Endothelial cell of hepatic sinusoid (primary cell): ENCODE measurements at regions not wholly inside any gene's neighbourhood (a gene's known extent, or its start where the extent isn't known, plus 50 kb on each side); places are given as distances from the start of the nearest gene placed in this dataset.
"Not testable (repeated sequence)": the region's sequence is repeated elsewhere in the genome, so short reads cannot be mapped to it uniquely, and the experiment has no call there.

ENCODE experiments used
- in situ Hi-C: cut with HindIII; loops from 2 replicates; pipeline ENCODE4 v1.10.0; 2017; ENCODE audit warnings: low sequenced_read_pairs

- in situ Hi-C loops = no loop called here
Measured at GRCh38 chr4:131347816-131348215, 1801.3 kb upstream of the PCDH10 start.

GRCh38 chr4:131348263-131348662, 1800.8 kb upstream of the PCDH10 start:
- in situ Hi-C loops = no loop called here

- in situ Hi-C loops = not testable (repeated sequence)
Measured at GRCh38 chr4:131352371-131352770, 1796.7 kb upstream of the PCDH10 start.

GRCh38 chr4:131366714-131367113, 1782.4 kb upstream of the PCDH10 start:
- in situ Hi-C loops = no loop called here

- in situ Hi-C loops = no loop called here
Measured at GRCh38 chr4:131367441-131367840, 1781.7 kb upstream of the PCDH10 start.

GRCh38 chr4:131370846-131371245, 1778.2 kb upstream of the PCDH10 start:
- in situ Hi-C loops = no loop called here

GRCh38 chr4:131381055-131381454, 1768.0 kb upstream of the PCDH10 start:
- in situ Hi-C loops = no loop called here

GRCh38 chr4:131382839-131383238, 1766.3 kb upstream of the PCDH10 start:
- in situ Hi-C loops = no loop called here

GRCh38 chr4:131388277-131388676, 1760.8 kb upstream of the PCDH10 start:
- in situ Hi-C loops = no loop called here

GRCh38 chr4:131408102-131408501, 1741.0 kb upstream of the PCDH10 start:
- in situ Hi-C loops = no loop called here

- in situ Hi-C loops = no loop called here
Measured at GRCh38 chr4:131411393-131411792, 1737.7 kb upstream of the PCDH10 start.

GRCh38 chr4:131419147-131419546, 1729.9 kb upstream of the PCDH10 start:
- in situ Hi-C loops = no loop called here

- in situ Hi-C loops = no loop called here
Measured at GRCh38 chr4:131426023-131426758, 1722.9 kb upstream of the PCDH10 start.

- in situ Hi-C loops = no loop called here
Measured at GRCh38 chr4:131427000-131427399, 1722.1 kb upstream of the PCDH10 start.

- in situ Hi-C loops = no loop called here
Measured at GRCh38 chr4:131430302-131430701, 1718.8 kb upstream of the PCDH10 start.

- in situ Hi-C loops = no loop called here
Measured at GRCh38 chr4:131441004-131441688, 1707.9 kb upstream of the PCDH10 start.

- in situ Hi-C loops = no loop called here
Measured at GRCh38 chr4:131447883-131448282, 1701.2 kb upstream of the PCDH10 start.

GRCh38 chr4:131450572-131451209, 1698.4 kb upstream of the PCDH10 start:
- in situ Hi-C loops = no loop called here

GRCh38 chr4:131459430-131460101, 1689.5 kb upstream of the PCDH10 start:
- in situ Hi-C loops = no loop called here

GRCh38 chr4:131470360-131470759, 1678.7 kb upstream of the PCDH10 start:
- in situ Hi-C loops = no loop called here

GRCh38 chr4:131488772-131489171, 1660.3 kb upstream of the PCDH10 start:
- in situ Hi-C loops = no loop called here
